Heart left ventricle (tissue), 13 donors: ENCODE measurements at regions not wholly inside any gene's neighbourhood (a gene's known extent, or its start where the extent isn't known, plus 50 kb on each side); places are given as distances from the start of the nearest gene placed in this dataset.

Source experiments
- POLR2A ChIP-seq, 2 donors: fragments of 450-650 bp; IDR thresholded peaks; one replicate each; pipeline ENCODE4 v1.6.1; 2017; ENCODE audit warnings: antibody characterized with exemption in 2 of 2, mild to moderate bottlenecking in 2 of 2, moderate library complexity in 2 of 2
- TF ChIP-seq, protein P1 (sequence below), 12 donors: fragments of 200-600 bp; sonication (generic) in 4 of 12; IDR thresholded peaks; one replicate each; pipeline versions ENCODE4 v1.5.0 to v1.8.0; 2018 to 2022; ENCODE audit warnings: antibody characterized with exemption in 12 of 12, mild to moderate bottlenecking in 5 of 12
- donor health status: ischemic (EF 13 %, LVEDD 7.1; RV severe dilation, severe dysfunction).
- donor health status: DM: no; HTN: yes; CAD: no.
- donor health status: DM: no; HTN: no; CAD: no.
- donor health status: ischemic (EF 25% LVEDD 6.9; RV normal size, moderate dysfunction).
- donor health status: ischemic (EF 25% LVEDD 5.7; RV mildly dilated, moderate dysfunction).
- donor health status: ischemic (EF 35%, LVEDD 5.7; RV mildly dilated, moderate dysfunction).
- donor health status: nonischemic (EF 11% LVEDD 7.7; RV severe dilation, severe dysfunction).
- donor health status: DM: yes; HTN: yes; CAD: no.
- donor health status: PGD.
- donor health status: ischemic (EF 29% LVEDD 5.4; RV normal size, mild dysfunction).
- donor health status: nonischemic (EF 23%, LVEDD 6.1; RV moderate dilation, normal function).

DNA sequence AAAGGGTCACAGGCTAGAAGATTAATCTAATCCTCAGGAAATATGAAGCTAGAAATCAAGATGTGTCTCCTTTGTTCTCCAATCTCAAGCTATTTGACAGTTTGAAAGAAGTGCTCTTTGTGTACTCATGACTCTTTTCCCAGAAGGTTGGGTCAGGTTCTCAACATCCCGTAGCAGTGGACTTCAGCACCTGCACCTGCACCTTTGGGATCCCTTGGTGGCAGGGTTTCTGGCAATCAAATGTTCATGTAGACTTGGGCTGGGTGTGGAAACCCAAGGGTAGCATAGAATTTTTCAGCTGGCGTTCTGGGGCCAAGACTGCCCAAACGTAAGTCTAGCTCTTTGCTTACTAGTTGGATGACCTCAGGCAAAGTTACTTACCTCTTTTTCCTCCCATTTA, 134.4 kb downstream of the ADRA2A start:
- TF ChIP-seq, protein P1, sequence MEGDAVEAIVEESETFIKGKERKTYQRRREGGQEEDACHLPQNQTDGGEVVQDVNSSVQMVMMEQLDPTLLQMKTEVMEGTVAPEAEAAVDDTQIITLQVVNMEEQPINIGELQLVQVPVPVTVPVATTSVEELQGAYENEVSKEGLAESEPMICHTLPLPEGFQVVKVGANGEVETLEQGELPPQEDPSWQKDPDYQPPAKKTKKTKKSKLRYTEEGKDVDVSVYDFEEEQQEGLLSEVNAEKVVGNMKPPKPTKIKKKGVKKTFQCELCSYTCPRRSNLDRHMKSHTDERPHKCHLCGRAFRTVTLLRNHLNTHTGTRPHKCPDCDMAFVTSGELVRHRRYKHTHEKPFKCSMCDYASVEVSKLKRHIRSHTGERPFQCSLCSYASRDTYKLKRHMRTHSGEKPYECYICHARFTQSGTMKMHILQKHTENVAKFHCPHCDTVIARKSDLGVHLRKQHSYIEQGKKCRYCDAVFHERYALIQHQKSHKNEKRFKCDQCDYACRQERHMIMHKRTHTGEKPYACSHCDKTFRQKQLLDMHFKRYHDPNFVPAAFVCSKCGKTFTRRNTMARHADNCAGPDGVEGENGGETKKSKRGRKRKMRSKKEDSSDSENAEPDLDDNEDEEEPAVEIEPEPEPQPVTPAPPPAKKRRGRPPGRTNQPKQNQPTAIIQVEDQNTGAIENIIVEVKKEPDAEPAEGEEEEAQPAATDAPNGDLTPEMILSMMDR (IDR thresholded peaks at IDR 0.05): no peak
- no peak for TF ChIP-seq POLR2A (IDR thresholded peaks at IDR 0.05)
